Activated naive CD8-positive, alpha-beta T cell treated with anti-CD3 and anti-CD28 coated beads, Interleukin-2, amount 10 ng/mL, durations not matched to agents 7 days and 5 days (primary cell): ENCODE measurements at regions not wholly inside any gene's neighbourhood (a gene's known extent, or its start where the extent isn't known, plus 50 kb on each side); places are given as distances from the start of the nearest gene placed in this dataset.
"Not testable (repeated sequence)": the region's sequence is repeated elsewhere in the genome, so short reads cannot be mapped to it uniquely, and the experiment has no call there.

Source experiments
- ATAC-seq: fragments of 150-1000 bp; cut with Tn5 transposase; one replicate; pipeline ENCODE4 v1.10.0; 2021; ENCODE audit warnings: low read depth, moderate library complexity
- POLR2A ChIA-PET: fragments of 350-600 bp; sonication (Branson Sonifier 250); formaldehyde crosslinking; loops from one replicate; lab custom pipeline; 2021; ENCODE audit warnings: antibody characterized with exemption; lab: Charles Lee
- DNase-seq: peaks from one replicate; pipeline ENCODE4 v3.0.0; 2021
- H3K27ac Mint-ChIP-seq: one replicate; pipeline ENCODE4 v1.8.0; 2022; ENCODE audit warnings: mild to moderate bottlenecking, mixed read lengths
- H3K27me3 Mint-ChIP-seq: one replicate; pipeline ENCODE4 v1.8.0; 2022; ENCODE audit warnings: mild to moderate bottlenecking, moderate library complexity, mixed read lengths
- H3K36me3 Mint-ChIP-seq: one replicate; pipeline ENCODE4 v1.8.0; 2021; ENCODE audit warnings: mild to moderate bottlenecking, mixed read lengths
- H3K4me1 Mint-ChIP-seq: one replicate; pipeline ENCODE4 v1.8.0; 2021; ENCODE audit warnings: mixed read lengths
- H3K4me3 Mint-ChIP-seq: one replicate; pipeline ENCODE4 v1.8.0; 2022; ENCODE audit warnings: mild to moderate bottlenecking, moderate library complexity, mixed read lengths
- H3K9me3 Mint-ChIP-seq: one replicate; pipeline ENCODE4 v1.8.0; 2021; ENCODE audit warnings: mixed read lengths

- H3K4me1 Mint-ChIP-seq: no peaks in the 10 kb centered on the region
- POLR2A ChIA-PET: no interaction called here
- H3K9me3 Mint-ChIP-seq: no peaks in the 10 kb centered on the region
- ATAC-seq (no peak), DNase-seq (no peak)
- no peak overlapping the region for H3K4me3 Mint-ChIP-seq
- no peaks in the 10 kb centered on the region for H3K36me3 Mint-ChIP-seq
- no peak overlapping the region for H3K27ac Mint-ChIP-seq
- peaks cover 13% of the 10 kb centered on the region for H3K27me3 Mint-ChIP-seq
Measured at GRCh38 chr2:175843625-175844024, 158.4 kb downstream of the LNPK start.

DNA sequence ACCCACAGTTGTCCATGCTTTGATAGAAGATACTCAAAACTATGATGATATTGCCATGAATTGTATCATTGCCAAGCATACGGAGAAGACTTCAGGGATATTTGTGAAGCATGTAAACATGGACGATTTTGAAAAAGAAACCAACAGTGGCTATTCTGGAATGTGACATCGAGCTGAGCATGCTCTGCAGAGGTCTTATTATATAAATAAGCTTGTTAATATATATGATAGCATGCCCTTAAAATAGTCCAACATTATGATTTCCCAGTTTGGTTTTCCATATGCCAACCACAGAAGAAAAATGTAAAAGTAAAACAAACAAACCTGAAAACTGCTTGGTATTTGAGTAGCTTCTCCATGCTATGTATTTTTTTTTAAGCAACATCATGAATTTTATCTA lies 159.1 kb downstream of the LNPK start:
- H3K27me3 Mint-ChIP-seq: peaks cover 13% of the 10 kb centered on the region
- no peaks in the 10 kb centered on the region for H3K4me1 Mint-ChIP-seq
- ATAC-seq: no peak
- no peaks in the 10 kb centered on the region for H3K36me3 Mint-ChIP-seq
- no peak overlapping the region for H3K4me3 Mint-ChIP-seq
- no peak for DNase-seq
- POLR2A ChIA-PET: no interaction called here
- H3K9me3 Mint-ChIP-seq: no peaks in the 10 kb centered on the region
- no peak overlapping the region for H3K27ac Mint-ChIP-seq

DNA sequence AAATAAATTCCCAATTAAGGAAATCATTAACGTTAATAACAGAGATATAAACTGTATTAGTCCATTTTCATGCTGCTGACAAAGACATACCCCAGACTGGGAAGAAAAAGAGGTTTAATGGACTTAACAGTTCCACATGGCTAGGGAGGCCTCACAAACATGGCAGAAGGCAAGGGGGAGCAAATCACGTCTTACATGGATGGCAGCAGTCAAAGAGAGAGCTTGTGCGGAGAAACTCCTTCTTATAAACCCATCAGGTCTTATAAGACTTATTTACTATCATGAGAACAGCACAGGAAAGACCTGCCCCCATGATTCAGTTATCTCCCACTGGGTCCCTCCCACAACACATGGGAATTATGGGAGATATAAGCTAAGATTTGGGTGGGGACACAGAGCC lies 161.3 kb downstream of the LNPK start:
- H3K9me3 Mint-ChIP-seq, H3K27ac Mint-ChIP-seq, POLR2A ChIA-PET, H3K36me3 Mint-ChIP-seq, H3K4me3 Mint-ChIP-seq, ATAC-seq, H3K4me1 Mint-ChIP-seq, DNase-seq: not testable (repeated sequence)
- peaks cover 13% of the 10 kb centered on the region for H3K27me3 Mint-ChIP-seq

GRCh38 chr2:175840256-175840655 lies 161.8 kb downstream of the LNPK start:
- ATAC-seq (no peak), DNase-seq (no peak)
- POLR2A ChIA-PET: no interaction called here
- Mint-ChIP-seq H3K27me3 (peaks cover 11% of the 10 kb centered on the region), H3K36me3 (no peaks in the 10 kb centered on the region), H3K27ac (no peak overlapping the region), H3K4me1 (no peaks in the 10 kb centered on the region), H3K4me3 (no peak overlapping the region), H3K9me3 (no peaks in the 10 kb centered on the region)

GRCh38 chr2:175838979-175839378 lies 163.1 kb downstream of the LNPK start:
- POLR2A ChIA-PET: no interaction called here
- Mint-ChIP-seq H3K4me1 (no peaks in the 10 kb centered on the region), H3K36me3 (no peaks in the 10 kb centered on the region), H3K27ac (no peak overlapping the region), H3K9me3 (no peaks in the 10 kb centered on the region), H3K27me3 (peaks cover 11% of the 10 kb centered on the region), H3K4me3 (no peak overlapping the region)
- no peak for ATAC-seq
- DNase-seq: no peak

GRCh38 chr2:175837046-175837445 lies 165.0 kb downstream of the LNPK start:
- no peaks in the 10 kb centered on the region for H3K9me3 Mint-ChIP-seq
- H3K27me3 Mint-ChIP-seq: peaks cover 6% of the 10 kb centered on the region

GRCh38 chr2:175836361-175836760 lies 165.7 kb downstream of the LNPK start:
- H3K4me1 Mint-ChIP-seq: no peaks in the 10 kb centered on the region
- H3K27ac Mint-ChIP-seq: no peak overlapping the region
- ATAC-seq: no peak
- no peak overlapping the region for H3K4me3 Mint-ChIP-seq
- H3K36me3 Mint-ChIP-seq: no peaks in the 10 kb centered on the region
- no peak for DNase-seq
- H3K27me3 Mint-ChIP-seq: peaks cover 9% of the 10 kb centered on the region
- no peaks in the 10 kb centered on the region for H3K9me3 Mint-ChIP-seq
- POLR2A ChIA-PET: no interaction called here

More at GRCh38 chr2:175837046-175837445, 165.0 kb downstream of the LNPK start:
- Mint-ChIP-seq H3K4me1 (no peaks in the 10 kb centered on the region), H3K36me3 (no peaks in the 10 kb centered on the region), H3K27ac (no peak overlapping the region), H3K4me3 (no peak overlapping the region)
- POLR2A ChIA-PET: no interaction called here
- ATAC-seq (no peak), DNase-seq (no peak)

DNA sequence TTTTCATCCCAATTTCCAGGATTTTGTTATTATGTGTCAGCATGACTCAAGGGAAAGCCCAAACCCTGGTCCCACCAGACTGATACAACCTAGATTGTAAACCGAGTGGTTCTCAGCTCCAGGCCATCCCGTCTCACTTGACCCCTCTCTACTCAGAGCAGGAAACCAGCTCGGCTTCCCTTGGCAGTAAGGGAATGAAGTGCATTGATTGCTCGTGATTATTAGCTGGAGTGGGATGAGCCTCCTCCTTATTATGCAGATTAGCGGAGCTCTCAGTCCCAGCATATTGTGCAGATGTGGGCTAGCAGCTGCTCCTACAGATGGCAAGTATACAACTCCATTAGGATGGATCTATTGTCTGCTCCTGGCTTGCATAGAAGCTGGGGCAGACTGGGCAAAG lies 167.6 kb downstream of the LNPK start:
- Mint-ChIP-seq H3K4me3 (no peak overlapping the region), H3K27ac (no peak overlapping the region), H3K36me3 (no peaks in the 10 kb centered on the region), H3K27me3 (peaks cover 12% of the 10 kb centered on the region), H3K4me1 (no peaks in the 10 kb centered on the region), H3K9me3 (no peaks in the 10 kb centered on the region)
- no peak for DNase-seq
- POLR2A ChIA-PET: no interaction called here
- no peak for ATAC-seq

DNA sequence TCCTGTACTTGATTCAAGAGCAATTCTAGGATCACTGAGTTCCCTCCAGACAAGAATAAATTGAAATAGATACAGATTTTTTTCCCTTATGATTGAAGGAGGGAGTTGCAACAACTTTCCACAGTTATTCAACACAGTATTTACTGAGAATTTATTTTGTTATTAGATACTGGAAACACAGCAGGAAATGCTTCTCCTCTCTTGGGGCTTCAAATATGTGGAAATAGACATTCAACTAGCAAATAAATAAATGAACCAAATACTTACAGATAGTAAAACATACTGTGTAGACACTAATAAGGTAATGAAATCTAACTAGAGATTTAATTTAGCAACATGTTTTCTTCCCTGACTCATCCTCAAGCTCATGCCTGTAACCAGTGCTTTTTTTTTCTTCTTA lies 169.2 kb downstream of the LNPK start:
- Mint-ChIP-seq H3K4me3 (no peak overlapping the region), H3K36me3 (no peaks in the 10 kb centered on the region), H3K9me3 (no peaks in the 10 kb centered on the region), H3K27me3 (peaks cover 14% of the 10 kb centered on the region), H3K27ac (no peak overlapping the region), H3K4me1 (no peaks in the 10 kb centered on the region)
- ATAC-seq (no peak), DNase-seq (no peak)
- POLR2A ChIA-PET: no interaction called here

GRCh38 chr2:175829741-175830140 lies 172.3 kb downstream of the LNPK start:
- DNase-seq (no peak), ATAC-seq (no peak)
- H3K4me1 Mint-ChIP-seq: no peaks in the 10 kb centered on the region
- H3K4me3 Mint-ChIP-seq: no peak overlapping the region
- POLR2A ChIA-PET: no interaction called here
- no peaks in the 10 kb centered on the region for H3K36me3 Mint-ChIP-seq
- no peak overlapping the region for H3K27ac Mint-ChIP-seq
- peaks cover under 1% of the 10 kb centered on the region for H3K9me3 Mint-ChIP-seq
- peaks cover 14% of the 10 kb centered on the region for H3K27me3 Mint-ChIP-seq

- Mint-ChIP-seq H3K27me3 (peaks cover 14% of the 10 kb centered on the region), H3K36me3 (no peaks in the 10 kb centered on the region), H3K9me3 (peaks cover 1% of the 10 kb centered on the region), H3K27ac (no peak overlapping the region), H3K4me1 (no peaks in the 10 kb centered on the region), H3K4me3 (no peak overlapping the region)
- no peak for DNase-seq
- POLR2A ChIA-PET: no interaction called here
- no peak for ATAC-seq
Measured at GRCh38 chr2:175827856-175828255, 174.2 kb downstream of the LNPK start.

- POLR2A ChIA-PET: no interaction called here
- no peak for DNase-seq
- H3K9me3 Mint-ChIP-seq: peaks cover 1% of the 10 kb centered on the region
- H3K4me3 Mint-ChIP-seq: no peak overlapping the region
- no peak for ATAC-seq
- no peak overlapping the region for H3K27ac Mint-ChIP-seq
- H3K27me3 Mint-ChIP-seq: peaks cover 6% of the 10 kb centered on the region
- H3K4me1 Mint-ChIP-seq: no peaks in the 10 kb centered on the region
- no peaks in the 10 kb centered on the region for H3K36me3 Mint-ChIP-seq
Measured at GRCh38 chr2:175824243-175824642, 177.8 kb downstream of the LNPK start.

DNA sequence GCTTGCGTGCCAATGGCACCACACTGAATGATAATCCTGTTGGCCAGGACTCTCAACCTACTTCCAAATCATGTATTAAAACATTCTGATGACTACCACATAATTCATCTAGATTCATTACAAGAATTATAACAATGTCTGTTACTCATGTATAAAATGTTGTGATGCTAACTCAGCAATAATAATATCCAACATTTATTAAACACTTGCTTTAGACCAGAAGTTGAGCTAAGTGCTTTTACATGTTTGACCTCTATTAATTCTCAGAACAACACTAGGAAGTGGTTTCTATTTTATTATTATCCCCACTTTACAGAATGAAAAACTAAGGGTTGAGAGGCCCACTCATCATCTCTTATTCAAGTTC lies 178.4 kb downstream of the LNPK start:
- POLR2A ChIA-PET: no interaction called here
- H3K4me3 Mint-ChIP-seq: no peak overlapping the region
- H3K9me3 Mint-ChIP-seq: peaks cover 1% of the 10 kb centered on the region
- no peaks in the 10 kb centered on the region for H3K36me3 Mint-ChIP-seq
- DNase-seq (no peak), ATAC-seq (no peak)
- no peak overlapping the region for H3K27ac Mint-ChIP-seq
- H3K4me1 Mint-ChIP-seq: no peaks in the 10 kb centered on the region
- H3K27me3 Mint-ChIP-seq: peaks cover 5% of the 10 kb centered on the region

GRCh38 chr2:175823002-175823706 lies 178.9 kb downstream of the LNPK start:
- POLR2A ChIA-PET: no interaction called here
- Mint-ChIP-seq H3K27ac (no peak overlapping the region), H3K4me3 (no peak overlapping the region), H3K27me3 (no peaks in the 10 kb centered on the region), H3K9me3 (peaks cover 1% of the 10 kb centered on the region), H3K36me3 (no peaks in the 10 kb centered on the region), H3K4me1 (no peaks in the 10 kb centered on the region)
- DNase-seq (no peak), ATAC-seq (no peak)

DNA sequence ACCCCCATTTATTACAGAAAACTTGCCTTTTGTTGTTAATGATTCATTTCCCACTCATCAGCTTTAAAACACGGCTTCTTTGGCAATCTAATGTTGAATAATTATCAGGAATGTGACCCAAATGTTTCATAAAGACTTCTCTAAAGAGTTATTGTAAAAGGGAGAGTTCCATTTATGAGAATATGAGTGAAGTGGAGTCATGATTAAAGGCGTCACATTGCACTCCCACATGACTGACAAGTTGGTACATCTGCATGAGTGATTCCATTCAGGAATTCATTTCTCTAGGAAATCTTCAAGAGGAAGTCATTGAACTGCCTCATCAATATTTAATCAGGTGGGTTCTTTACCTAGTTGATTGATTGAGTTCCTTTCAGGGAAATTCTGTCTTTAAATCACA lies 184.8 kb downstream of the LNPK start:
- DNase-seq: no peak
- POLR2A ChIA-PET: no interaction called here

More for the DNA sequence above, 184.8 kb downstream of the LNPK start:
- no peak overlapping the region for H3K27ac Mint-ChIP-seq
- no peaks in the 10 kb centered on the region for H3K36me3 Mint-ChIP-seq
- H3K4me3 Mint-ChIP-seq: no peak overlapping the region
- no peaks in the 10 kb centered on the region for H3K4me1 Mint-ChIP-seq
- peaks cover 2% of the 10 kb centered on the region for H3K9me3 Mint-ChIP-seq
- peaks cover 6% of the 10 kb centered on the region for H3K27me3 Mint-ChIP-seq
- no peak for ATAC-seq
